ENCODE measurements at regions not wholly inside any gene's neighbourhood (a gene's known extent, or its start where the extent isn't known, plus 50 kb on each side); places are given as distances from the start of the nearest gene placed in this dataset.

DNA sequence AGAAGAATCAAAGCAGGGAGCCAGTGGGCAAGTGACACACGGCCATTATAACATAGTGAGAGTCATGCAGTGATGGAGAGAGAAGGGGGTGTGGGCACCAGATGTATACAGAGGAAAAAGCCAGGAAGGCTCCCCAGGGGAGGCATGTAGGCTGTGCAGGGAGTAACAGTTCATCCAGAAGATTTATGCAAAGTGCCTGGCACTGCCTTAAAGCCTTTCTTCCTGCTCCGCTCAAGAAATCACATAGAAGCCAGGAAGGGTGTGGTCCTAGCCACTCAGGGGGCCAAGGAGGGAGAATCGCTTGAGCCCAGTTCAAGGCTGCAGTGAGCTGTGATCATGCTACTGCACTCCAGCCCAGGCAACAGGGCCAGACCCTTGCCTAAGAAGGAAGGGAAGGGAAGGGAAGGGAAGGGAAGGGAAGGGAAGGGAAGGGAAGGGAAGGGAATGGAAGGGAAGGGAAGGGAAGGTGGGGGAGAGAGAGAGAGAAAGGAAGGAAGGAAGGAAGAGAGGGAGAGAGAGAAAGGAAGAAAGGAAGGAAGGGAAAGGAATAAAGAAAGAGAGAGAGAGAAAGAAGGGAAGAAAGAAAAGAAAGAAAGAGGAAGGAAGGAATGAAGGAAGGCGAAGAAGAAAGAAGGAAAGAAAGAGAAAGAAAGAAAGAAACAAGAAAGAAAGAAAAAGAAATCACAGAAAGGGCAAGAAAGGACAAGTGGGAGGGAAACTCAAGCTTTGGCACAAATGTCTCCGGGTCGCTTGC lies 89.8 kb downstream of the LHX2 start:
- FAIRE-seq (no peak), DNase-seq (ENCODE audit: low read depth, low spot score) (no peak)
- H3K9me3 ChIP-seq (replicated peaks; ENCODE audit: control insufficient read depth, insufficient read depth, low read length), result no peaks in the 10 kb centered on the region
- TF ChIP-seq GATA2 (IDR thresholded peaks at IDR 0.05; ENCODE audit: insufficient read depth, insufficient read length, low read depth, low read length) (no peak), POLR2AphosphoS5 (IDR thresholded peaks at IDR 0.05; ENCODE audit: insufficient read depth, low read depth, low read length) (no peak), MYC (IDR thresholded peaks at IDR 0.05; ENCODE audit: low read depth, low read length) (no peak), POLR2A (IDR thresholded peaks at IDR 0.05; ENCODE audit: low read depth, low read length) (no peak), JUN (IDR thresholded peaks at IDR 0.05; ENCODE audit: borderline replicate concordance, insufficient read depth, insufficient read length, low read depth) (no peak), FOS (IDR thresholded peaks at IDR 0.05; ENCODE audit: borderline replicate concordance, insufficient read depth, low read length) (no peak), EZH2 (IDR thresholded peaks at IDR 0.05; ENCODE audit: borderline replicate concordance, low read depth, low read length, severe bottlenecking) (no peak)
- TF ChIP-seq, protein P1, sequence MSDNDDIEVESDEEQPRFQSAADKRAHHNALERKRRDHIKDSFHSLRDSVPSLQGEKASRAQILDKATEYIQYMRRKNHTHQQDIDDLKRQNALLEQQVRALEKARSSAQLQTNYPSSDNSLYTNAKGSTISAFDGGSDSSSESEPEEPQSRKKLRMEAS (IDR thresholded peaks at IDR 0.05; ENCODE audit: insufficient read depth, insufficient read length), result no peak
- TF ChIP-seq, protein P2, sequence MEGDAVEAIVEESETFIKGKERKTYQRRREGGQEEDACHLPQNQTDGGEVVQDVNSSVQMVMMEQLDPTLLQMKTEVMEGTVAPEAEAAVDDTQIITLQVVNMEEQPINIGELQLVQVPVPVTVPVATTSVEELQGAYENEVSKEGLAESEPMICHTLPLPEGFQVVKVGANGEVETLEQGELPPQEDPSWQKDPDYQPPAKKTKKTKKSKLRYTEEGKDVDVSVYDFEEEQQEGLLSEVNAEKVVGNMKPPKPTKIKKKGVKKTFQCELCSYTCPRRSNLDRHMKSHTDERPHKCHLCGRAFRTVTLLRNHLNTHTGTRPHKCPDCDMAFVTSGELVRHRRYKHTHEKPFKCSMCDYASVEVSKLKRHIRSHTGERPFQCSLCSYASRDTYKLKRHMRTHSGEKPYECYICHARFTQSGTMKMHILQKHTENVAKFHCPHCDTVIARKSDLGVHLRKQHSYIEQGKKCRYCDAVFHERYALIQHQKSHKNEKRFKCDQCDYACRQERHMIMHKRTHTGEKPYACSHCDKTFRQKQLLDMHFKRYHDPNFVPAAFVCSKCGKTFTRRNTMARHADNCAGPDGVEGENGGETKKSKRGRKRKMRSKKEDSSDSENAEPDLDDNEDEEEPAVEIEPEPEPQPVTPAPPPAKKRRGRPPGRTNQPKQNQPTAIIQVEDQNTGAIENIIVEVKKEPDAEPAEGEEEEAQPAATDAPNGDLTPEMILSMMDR (IDR thresholded peaks at IDR 0.05; ENCODE audit: extremely low read depth in 1 of 2, insufficient read depth in 1 of 2, low read depth in 1 of 2, low read length in 2 of 2), result no peak
- ChIA-PET POLR2A (no interaction called here), CTCF (no interaction called here)
- intact Hi-C loops (cut with micrococcal nuclease), result no loop called here
- no peaks in the 10 kb centered on the region for H3K4me1 ChIP-seq (ENCODE audit: control insufficient read depth, extremely low read depth, insufficient read depth, low read length)
- no peaks in the 10 kb centered on the region for H3K36me3 ChIP-seq (ENCODE audit: control insufficient read depth in 2 of 2, extremely low read depth in 1 of 2, insufficient read depth in 2 of 2, low read length in 2 of 2)
- no peak overlapping the region for H3K9ac ChIP-seq (replicated peaks; ENCODE audit: extremely low read depth, insufficient read depth, low read length)
- no TSS peak for BruUV-seq (replicated peaks)
- no peak overlapping the region for H3K4me3 ChIP-seq (replicated peaks in 1 of 3; ENCODE audit: insufficient read depth in 1 of 3, low read depth in 1 of 3, low read length in 3 of 3)
- no peak overlapping the region for H2AFZ ChIP-seq (ENCODE audit: low read depth, low read length)
- dilution Hi-C loops (cut with MboI; ENCODE audit: extremely low pct_ligation_motif_present, low sequenced_read_pairs), result no loop called here
- H3K27me3 ChIP-seq (ENCODE audit: control insufficient read depth in 2 of 2, insufficient read depth in 2 of 2, low read length in 2 of 2), result peaks cover 0 to 14% of the 10 kb centered on the region in 2 experiments
- no peaks in the 10 kb centered on the region for H3K79me2 ChIP-seq (ENCODE audit: control insufficient read depth, insufficient read depth, low read length)
- no peaks in the 10 kb centered on the region for H3K9me1 ChIP-seq (replicated peaks; ENCODE audit: control insufficient read depth, extremely low read depth, insufficient read depth, low read length)
- H3K4me2 ChIP-seq (ENCODE audit: insufficient read depth, low read length), result no peak overlapping the region
- H3K27ac ChIP-seq (ENCODE audit: insufficient read depth, low read depth, low read length), result no peak overlapping the region
- no peaks in the 10 kb centered on the region for H4K20me1 ChIP-seq (replicated peaks; ENCODE audit: control insufficient read depth, extremely low read depth, insufficient read depth, low read length)
